PC-9 (cell line): ENCODE measurements at regions not wholly inside any gene's neighbourhood (a gene's known extent, or its start where the extent isn't known, plus 50 kb on each side); places are given as distances from the start of the nearest gene placed in this dataset.

ENCODE experiments used
- CTCF ChIP-seq: fragments of 200-600 bp; sonication (generic); conservative IDR thresholded peaks from 2 replicates; pipeline ENCODE4 v1.6.1; 2017; ENCODE audit warnings: mixed run types, antibody characterized with exemption, mild to moderate bottlenecking, moderate library complexity
- EZH2 ChIP-seq: fragments of 200-600 bp; sonication (generic); IDR thresholded peaks from 2 replicates; pipeline ENCODE4 v1.8.0; 2017; ENCODE audit warnings: antibody characterized with exemption, low read depth

DNA sequence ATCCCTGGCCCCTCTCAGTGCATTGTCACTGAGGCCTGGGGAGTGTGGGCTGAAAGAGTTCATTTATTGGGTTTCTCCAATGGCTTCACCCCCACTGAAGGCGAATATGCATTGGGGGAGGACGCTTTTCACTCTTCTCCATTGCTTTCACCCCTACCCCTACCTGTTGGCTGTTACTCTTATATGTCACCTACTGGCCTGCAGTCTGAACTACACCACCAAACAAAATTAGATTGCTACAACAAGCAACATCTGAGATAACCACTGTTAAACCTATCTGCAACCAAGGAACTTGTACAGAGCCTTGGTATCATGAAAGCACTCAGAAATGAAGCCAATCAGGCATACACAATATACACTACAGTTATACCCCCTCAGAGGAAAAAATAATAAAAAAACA lies 203.7 kb downstream of the REEP3 start:
- TF ChIP-seq CTCF (peak; percentile 49), EZH2 (no peak)
